ENCODE measurements at regions not wholly inside any gene's neighbourhood (a gene's known extent, or its start where the extent isn't known, plus 50 kb on each side); places are given as distances from the start of the nearest gene placed in this dataset.
A peak's percentile ranks its signal among the peaks of the same experiment; 100 is the strongest.
"Not testable (repeated sequence)": the region's sequence is repeated elsewhere in the genome, so short reads cannot be mapped to it uniquely, and the experiment has no call there.

GRCh38 chr6:53431704-53432103 is 83.0 kb upstream of the ELOVL5 start:
- POLR2A ChIA-PET, result no interaction called here
- H3K9me3 Mint-ChIP-seq (ENCODE audit: low read depth), result no peaks in the 10 kb centered on the region
- H3K27ac Mint-ChIP-seq, result no peak overlapping the region
- CTCF ChIA-PET, result interaction anchor here (1.4 to 1.5 kb wide), 2 partner anchors 16 to 21 kb away, joined by 3 to 7 read pairs; no protein-coding TSS in a partner anchor
- no peaks in the 10 kb centered on the region for H3K36me3 Mint-ChIP-seq (ENCODE audit: low read depth)
- DNase-seq (no peak), ATAC-seq (no peak)
- peaks cover 29% of the 10 kb centered on the region for H3K4me1 Mint-ChIP-seq
- intact Hi-C loops (cut with DNase I, micrococcal nuclease), result no loop called here
- H3K4me3 Mint-ChIP-seq, result no peak overlapping the region
- no peaks in the 10 kb centered on the region for H3K27me3 Mint-ChIP-seq

- intact Hi-C loops (cut with DNase I, micrococcal nuclease), result loop anchor here (5.0 kb wide), 5 partner anchors 82 to 197 kb away; partner anchors contain the start of genes ELOVL5 (in 1 of the 2) and GCLC (in 1 of the 2)
- peaks cover 32% of the 10 kb centered on the region for H3K4me1 Mint-ChIP-seq
- H3K27me3 Mint-ChIP-seq, result peaks cover 8% of the 10 kb centered on the region
- CTCF ChIA-PET, result interaction anchor here (0.8 to 2.2 kb wide), 7 partner anchors 8 to 289 kb away, joined by 3 to 9 read pairs (median 4); no protein-coding TSS in a partner anchor
- POLR2A ChIA-PET, result no interaction called here
- H3K27ac Mint-ChIP-seq, result no peak overlapping the region
- H3K9me3 Mint-ChIP-seq (ENCODE audit: low read depth), result no peaks in the 10 kb centered on the region
- no peaks in the 10 kb centered on the region for H3K36me3 Mint-ChIP-seq (ENCODE audit: low read depth)
- DNase-seq (no peak), ATAC-seq (no peak)
- no peak overlapping the region for H3K4me3 Mint-ChIP-seq
These were observed 80.7 kb upstream of the ELOVL5 start for GRCh38 chr6:53429401-53429800.

GRCh38 chr6:53428886-53429285 is 80.1 kb upstream of the ELOVL5 start:
- Mint-ChIP-seq H3K27me3 (peaks cover 9% of the 10 kb centered on the region), H3K27ac (no peak overlapping the region), H3K4me3 (no peak overlapping the region), H3K36me3 (ENCODE audit: low read depth) (no peaks in the 10 kb centered on the region), H3K4me1 (peaks cover 32% of the 10 kb centered on the region), H3K9me3 (ENCODE audit: low read depth) (no peaks in the 10 kb centered on the region)
- CTCF ChIA-PET, result interaction anchor here (0.6 to 2.2 kb wide), 7 partner anchors 8 to 290 kb away, joined by 3 to 9 read pairs (median 4); no protein-coding TSS in a partner anchor
- DNase-seq (no peak), ATAC-seq (no peak)
- POLR2A ChIA-PET, result no interaction called here
- intact Hi-C loops (cut with DNase I, micrococcal nuclease), result loop anchor here (5.0 kb wide), 5 partner anchors 82 to 197 kb away; partner anchors contain the start of genes ELOVL5 (in 1 of the 2) and GCLC (in 1 of the 2)

- H3K4me1 Mint-ChIP-seq, result peaks cover 23% of the 10 kb centered on the region
- POLR2A ChIA-PET, result no interaction called here
- CTCF ChIA-PET, result interaction anchor here (0.7 to 2.2 kb wide), 11 partner anchors 10 to 255 kb away, joined by 3 to 9 read pairs (median 3); no protein-coding TSS in a partner anchor
- H3K9me3 Mint-ChIP-seq (ENCODE audit: low read depth), result no peaks in the 10 kb centered on the region
- intact Hi-C loops (cut with DNase I, micrococcal nuclease), result loop anchor here (1.0 to 5.0 kb wide), 11 partner anchors 15 to 355 kb away; partner anchors contain the start of genes ELOVL5 (in 1 of the 2) and GCLC (in 1 of the 2)
- no peak for DNase-seq
- peaks cover 11% of the 10 kb centered on the region for H3K27me3 Mint-ChIP-seq
- peak; percentile 96 for ATAC-seq
- peak overlapping the region; percentile 26 for H3K27ac Mint-ChIP-seq
- H3K36me3 Mint-ChIP-seq (ENCODE audit: low read depth), result no peaks in the 10 kb centered on the region
- H3K4me3 Mint-ChIP-seq, result no peak overlapping the region
These were observed 78.0 kb upstream of the ELOVL5 start for GRCh38 chr6:53426667-53427270.

GRCh38 chr6:53426117-53426516 is 77.4 kb upstream of the ELOVL5 start:
- no peaks in the 10 kb centered on the region for H3K36me3 Mint-ChIP-seq (ENCODE audit: low read depth)
- ChIA-PET CTCF (interaction anchor here (0.9 to 1.2 kb wide), 5 partner anchors 15 to 255 kb away, joined by 3 to 4 read pairs (median 3); no protein-coding TSS in a partner anchor), POLR2A (no interaction called here)
- H3K4me1 Mint-ChIP-seq, result peaks cover 23% of the 10 kb centered on the region
- intact Hi-C loops (cut with DNase I, micrococcal nuclease), result loop anchor here (2.0 to 5.0 kb wide), 7 partner anchors 67 to 194 kb away; partner anchors contain the start of genes ELOVL5 (in 1 of the 2) and GCLC (in 1 of the 2)
- DNase-seq (no peak), ATAC-seq (no peak)
- no peak overlapping the region for H3K27ac Mint-ChIP-seq
- no peaks in the 10 kb centered on the region for H3K9me3 Mint-ChIP-seq (ENCODE audit: low read depth)
- H3K4me3 Mint-ChIP-seq, result no peak overlapping the region
- peaks cover 11% of the 10 kb centered on the region for H3K27me3 Mint-ChIP-seq

GRCh38 chr6:53424976-53425718 is 76.4 kb upstream of the ELOVL5 start:
- intact Hi-C loops (cut with DNase I, micrococcal nuclease), result loop anchor here (5.0 kb wide), 5 partner anchors 78 to 193 kb away; partner anchors contain the start of genes ELOVL5 (in 1 of the 2) and GCLC (in 1 of the 2)
- Mint-ChIP-seq H3K36me3 (ENCODE audit: low read depth) (no peaks in the 10 kb centered on the region), H3K27me3 (peaks cover 11% of the 10 kb centered on the region), H3K27ac (no peak overlapping the region), H3K4me1 (peaks cover 23% of the 10 kb centered on the region), H3K9me3 (ENCODE audit: low read depth) (no peaks in the 10 kb centered on the region), H3K4me3 (no peak overlapping the region)
- DNase-seq (no peak), ATAC-seq (no peak)
- ChIA-PET POLR2A (no interaction called here), CTCF (interaction anchor here (0.6 to 1.8 kb wide), 3 partner anchors 22 to 253 kb away, joined by 3 to 5 read pairs (median 3); no protein-coding TSS in a partner anchor)

- H3K9me3 Mint-ChIP-seq (ENCODE audit: low read depth), result no peaks in the 10 kb centered on the region
- ATAC-seq (no peak), DNase-seq (no peak)
- H3K36me3 Mint-ChIP-seq (ENCODE audit: low read depth), result no peaks in the 10 kb centered on the region
- CTCF ChIA-PET, result interaction anchor here (1.1 to 1.8 kb wide), 2 partner anchors 22 to 252 kb away, joined by 3 to 5 read pairs; no protein-coding TSS in a partner anchor
- H3K4me1 Mint-ChIP-seq, result peaks cover 19% of the 10 kb centered on the region
- H3K4me3 Mint-ChIP-seq, result no peak overlapping the region
- POLR2A ChIA-PET, result no interaction called here
- intact Hi-C loops (cut with DNase I, micrococcal nuclease), result no loop called here
- peaks cover 11% of the 10 kb centered on the region for H3K27me3 Mint-ChIP-seq
- H3K27ac Mint-ChIP-seq, result no peak overlapping the region
These were observed 75.5 kb upstream of the ELOVL5 start for GRCh38 chr6:53424300-53424699.

GRCh38 chr6:53423560-53423959 is 74.8 kb upstream of the ELOVL5 start:
- H3K27me3 Mint-ChIP-seq, result peaks cover 11% of the 10 kb centered on the region
- DNase-seq; POLR2A ChIA-PET; ATAC-seq; H3K36me3 Mint-ChIP-seq (ENCODE audit: low read depth); H3K4me3 Mint-ChIP-seq; H3K27ac Mint-ChIP-seq; intact Hi-C loops (cut with DNase I, micrococcal nuclease); H3K9me3 Mint-ChIP-seq (ENCODE audit: low read depth): not testable (repeated sequence)
- CTCF ChIA-PET, result interaction anchor here (1.8 kb wide), 1 partner anchor 23 kb away, joined by 5 read pairs; no protein-coding TSS in a partner anchor
- peaks cover 14% of the 10 kb centered on the region for H3K4me1 Mint-ChIP-seq

GRCh38 chr6:53419026-53419425 is 70.3 kb upstream of the ELOVL5 start:
- no peaks in the 10 kb centered on the region for H3K4me1 Mint-ChIP-seq
- intact Hi-C loops (cut with DNase I, micrococcal nuclease), result no loop called here
- H3K9me3 Mint-ChIP-seq (ENCODE audit: low read depth), result no peaks in the 10 kb centered on the region
- ATAC-seq (no peak), DNase-seq (no peak)
- POLR2A ChIA-PET, result no interaction called here
- H3K4me3 Mint-ChIP-seq, result no peak overlapping the region
- H3K27ac Mint-ChIP-seq, result no peak overlapping the region
- peaks cover 2% of the 10 kb centered on the region for H3K27me3 Mint-ChIP-seq
- no peaks in the 10 kb centered on the region for H3K36me3 Mint-ChIP-seq (ENCODE audit: low read depth)
- CTCF ChIA-PET, result interaction anchor here (0.7 to 1.1 kb wide), 2 partner anchors 8 to 124 kb away, joined by 3 read pairs; no protein-coding TSS in a partner anchor

GRCh38 chr6:53418288-53418687 is 69.5 kb upstream of the ELOVL5 start:
- H3K4me1 Mint-ChIP-seq, result no peaks in the 10 kb centered on the region
- POLR2A ChIA-PET, result no interaction called here
- H3K9me3 Mint-ChIP-seq (ENCODE audit: low read depth), result no peaks in the 10 kb centered on the region
- no peak overlapping the region for H3K4me3 Mint-ChIP-seq
- H3K27ac Mint-ChIP-seq, result no peak overlapping the region
- CTCF ChIA-PET, result interaction anchor here (0.7 to 1.1 kb wide), 2 partner anchors 7 to 124 kb away, joined by 3 read pairs; no protein-coding TSS in a partner anchor
- ATAC-seq (no peak), DNase-seq (no peak)
- intact Hi-C loops (cut with DNase I, micrococcal nuclease), result no loop called here
- H3K27me3 Mint-ChIP-seq, result no peaks in the 10 kb centered on the region
- no peaks in the 10 kb centered on the region for H3K36me3 Mint-ChIP-seq (ENCODE audit: low read depth)

- Mint-ChIP-seq H3K9me3 (ENCODE audit: low read depth) (no peaks in the 10 kb centered on the region), H3K4me1 (no peaks in the 10 kb centered on the region), H3K36me3 (ENCODE audit: low read depth) (no peaks in the 10 kb centered on the region), H3K27ac (no peak overlapping the region), H3K4me3 (no peak overlapping the region), H3K27me3 (no peaks in the 10 kb centered on the region)
- ChIA-PET CTCF (no interaction called here), POLR2A (no interaction called here)
- DNase-seq, result no peak
- intact Hi-C loops (cut with DNase I, micrococcal nuclease), result no loop called here
- no peak for ATAC-seq
These were observed 68.4 kb upstream of the ELOVL5 start for GRCh38 chr6:53417141-53417540.
